K562 (cell line): ENCODE measurements at regions not wholly inside any gene's neighbourhood (a gene's known extent, or its start where the extent isn't known, plus 50 kb on each side); places are given as distances from the start of the nearest gene placed in this dataset.

Source experiments
- CEBPB ChIP-seq: fragments of 450-650 bp; IDR thresholded peaks from 2 replicates; pipeline ENCODE4 v1.6.1; 2016; ENCODE audit warnings: missing genetic modification characterization, missing compliant biosample characterization
- CHD2 ChIP-seq: IDR thresholded peaks from 2 replicates; pipeline ENCODE4 v1.6.1; 2011; ENCODE audit warnings: low read depth, low read length
- CTCFL ChIP-seq: IDR thresholded peaks from 2 replicates; pipeline ENCODE4 v1.6.1; 2011; ENCODE audit warnings: borderline replicate concordance, low read depth, mild to moderate bottlenecking, moderate library complexity, low read length; ENCODE audit not compliant: insufficient read depth, poor library complexity, severe bottlenecking
- NCOA1 ChIP-seq: fragments of 450-650 bp; IDR thresholded peaks from 2 replicates; pipeline ENCODE4 v1.6.1; 2016; ENCODE audit warnings: low read depth
- REST ChIP-seq, 2 experiments: fragments of 450-650 bp; formaldehyde crosslinking in 1 of 2; IDR thresholded peaks; 2 replicates each; pipeline versions ENCODE4 v1.4.0 to v1.6.1; 2014 to 2020; ENCODE audit warnings: mild to moderate bottlenecking in 2 of 2, borderline replicate concordance in 1 of 2, low read depth in 1 of 2
- TEAD2 ChIP-seq: fragments of 450-650 bp; IDR thresholded peaks from 2 replicates; pipeline ENCODE4 v1.6.1; 2016; ENCODE audit warnings: missing genetic modification characterization, control low read depth, missing compliant biosample characterization
- ZNF140 ChIP-seq: fragments of 250-450 bp; sonication (Bioruptor Pico); IDR thresholded peaks from 2 replicates; pipeline ENCODE4 v1.8.0; 2021; ENCODE audit warnings: moderate library complexity, mild to moderate bottlenecking, inconsistent platforms
- ZNF143 ChIP-seq: sonication (generic); formaldehyde crosslinking; IDR thresholded peaks from 2 replicates; pipeline ENCODE4 v1.9.0; 2022; ENCODE audit warnings: mild to moderate bottlenecking, missing genetic modification reagents
- ZNF639 ChIP-seq, 2 experiments: fragments of 200-800 bp in 1 of 2; sonication (Bioruptor generic) in 1 of 2; sonication (generic) in 1 of 2; formaldehyde crosslinking in 1 of 2; IDR thresholded peaks in 1 of 2; conservative IDR thresholded peaks in 1 of 2; 2 replicates each; pipeline versions ENCODE4 v1.5.0 to v1.6.1; 2016 to 2020; ENCODE audit warnings: missing compliant biosample characterization in 1 of 2, missing genetic modification characterization in 1 of 2, missing genetic modification reagents in 1 of 2

- TF ChIP-seq REST (IDR thresholded peaks at IDR 0.05; ENCODE audit: borderline replicate concordance) (no peak), REST (CRISPR knock-in tag; IDR thresholded peaks at IDR 0.05; ENCODE audit: low read depth) (no peak), ZNF639 (CRISPR knock-in tag; conservative IDR thresholded peaks at IDR 0.05 in 1 of 2, IDR thresholded peaks at IDR 0.05 in 1 of 2) (no peak), CTCFL (no peak), TEAD2 (no peak), NCOA1 (no peak), CHD2 (no peak), ZNF143 (CRISPR knock-in tag) (no peak), ZNF140 (CRISPR knock-in tag) (no peak), CEBPB (tag) (no peak)
Measured at GRCh38 chr5:164617290-164617689, 1111.9 kb downstream of the MAT2B start.
